Ishikawa (cell line): ENCODE measurements at regions not wholly inside any gene's neighbourhood (a gene's known extent, or its start where the extent isn't known, plus 50 kb on each side); places are given as distances from the start of the nearest gene placed in this dataset.

Experiments used
- CREB1 ChIP-seq: IDR thresholded peaks from 2 replicates; pipeline ENCODE4 v1.6.1; 2012; ENCODE audit warnings: low read depth
- EP300 ChIP-seq: IDR thresholded peaks from 2 replicates; pipeline ENCODE4 v1.6.1; 2012; ENCODE audit warnings: borderline replicate concordance
- TAF1 ChIP-seq: IDR thresholded peaks from 2 replicates; pipeline ENCODE4 v1.6.1; 2012; ENCODE audit warnings: low read depth, mild to moderate bottlenecking
- TF ChIP-seq, protein P1 (sequence below): IDR thresholded peaks from 2 replicates; pipeline ENCODE4 v1.6.1; 2012

DNA sequence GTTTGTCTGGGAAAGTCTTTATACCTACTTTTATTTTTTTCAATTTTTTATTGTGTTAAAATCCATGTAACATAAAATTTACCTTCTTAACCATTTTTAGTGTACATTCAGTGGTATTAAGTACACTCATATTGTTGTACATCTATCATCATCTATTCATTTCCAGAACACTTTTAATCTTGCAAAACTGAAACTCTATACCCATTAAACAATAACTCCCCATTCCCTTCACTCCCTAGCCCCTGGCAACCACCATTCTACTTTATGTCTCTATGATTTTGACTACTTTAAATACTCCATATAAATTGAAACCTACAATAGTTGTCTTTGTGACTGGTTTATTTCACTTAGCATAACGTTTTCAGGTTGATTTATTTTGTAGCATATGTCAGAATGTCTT is 131.9 kb upstream of the SLC38A2 start:
- no peak for TF ChIP-seq TAF1
- no peak for TF ChIP-seq CREB1
- TF ChIP-seq, protein P1, sequence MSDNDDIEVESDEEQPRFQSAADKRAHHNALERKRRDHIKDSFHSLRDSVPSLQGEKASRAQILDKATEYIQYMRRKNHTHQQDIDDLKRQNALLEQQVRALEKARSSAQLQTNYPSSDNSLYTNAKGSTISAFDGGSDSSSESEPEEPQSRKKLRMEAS = no peak
- TF ChIP-seq EP300 = no peak
